K562 (cell line): ENCODE measurements at regions not wholly inside any gene's neighbourhood (a gene's known extent, or its start where the extent isn't known, plus 50 kb on each side); places are given as distances from the start of the nearest gene placed in this dataset.

Experiments used
- ATAC-seq: fragments of 200-7000 bp; cut with Tn5 transposase; 3 replicates; pipeline ENCODE4 v1.9.1; 2020; ENCODE audit warnings: moderate library complexity
- BruUV-seq: library from RNA; stranded (reverse); fragments of 400-500 nt; replicated peaks from 2 replicates; lab custom pipeline; 2021; lab: Mats Ljungman, UMichigan
- CTCF ChIA-PET: fragments of 300-600 bp; formaldehyde crosslinking; extraction: SDS; loops from one replicate; lab custom pipeline; 2021; ENCODE audit warnings: low intra/inter-chr PET ratio; lab: Yijun Ruan, JAX
- POLR2A ChIA-PET: fragments of 300-600, 350-650 bp; sonication (Branson Sonifier 250); formaldehyde crosslinking; extraction: SDS; loops from one replicate; lab custom pipeline; 2021; ENCODE audit warnings: antibody characterized with exemption, inconsistent platforms; lab: Yijun Ruan, JAX
- DNase-seq, 4 experiments: peaks; one replicate each; pipeline versions ENCODE4 v3.0.0 to v3.0.0-alpha.2; 2011 to 2018; ENCODE audit warnings: low spot score in 3 of 4, mixed read lengths in 3 of 4; ENCODE audit errors: extremely low read depth in 1 of 4
- FAIRE-seq: peaks from 2 replicates; lab custom pipeline; 2011; peaks lifted over from hg19 to GRCh38; lab: Jason Lieb, UNC
- H2AFZ ChIP-seq: 2 replicates; pipeline ENCODE4 v1.6.0; 2011; ENCODE audit warnings: low read depth, low read length, control low read depth, inconsistent platforms
- H3K27ac ChIP-seq: fragments of 200-600 bp; 3 replicates; pipeline ENCODE4 v1.8.0; 2011; ENCODE audit warnings: low read depth, mild to moderate bottlenecking, control low read depth, inconsistent platforms, low read length, moderate library complexity, mixed read lengths; ENCODE audit errors: extremely low read depth
- H3K27me3 ChIP-seq, 2 experiments: fragments of 300-600 bp in 1 of 2; 2 replicates in 1 of 2; 3 replicates in 1 of 2; pipeline versions ENCODE4 v1.6.0 to v1.8.0; 2011; ENCODE audit warnings: inconsistent platforms in 2 of 2, low read length in 2 of 2, mild to moderate bottlenecking in 1 of 2, mixed read lengths in 1 of 2, moderate library complexity in 1 of 2; ENCODE audit not compliant: control insufficient read depth in 2 of 2, insufficient read depth in 2 of 2
- H3K36me3 ChIP-seq: fragments of 300-600 bp; 3 replicates; pipeline ENCODE4 v1.8.0; 2011; ENCODE audit warnings: mild to moderate bottlenecking, low read length, inconsistent platforms; ENCODE audit not compliant: control insufficient read depth, insufficient read depth
- H3K4me1 ChIP-seq, 2 experiments: fragments of 200-600 bp in 1 of 2; replicated peaks in 1 of 2; 2 replicates in 1 of 2; 3 replicates in 1 of 2; pipeline versions ENCODE4 v1.5.1 to v1.8.0; 2011; ENCODE audit warnings: inconsistent platforms in 2 of 2, low read length in 2 of 2, mild to moderate bottlenecking in 1 of 2, mixed read lengths in 1 of 2, moderate library complexity in 1 of 2; ENCODE audit not compliant: control insufficient read depth in 2 of 2, insufficient read depth in 2 of 2
- H3K4me2 ChIP-seq: 2 replicates; pipeline ENCODE4 v1.6.1; 2011; ENCODE audit warnings: low read length, control low read depth, inconsistent platforms, mixed read lengths; ENCODE audit not compliant: insufficient read depth
- H3K4me3 ChIP-seq: fragments of 200-600 bp; sonication (generic), shearing (Covaris generic); 2 replicates; pipeline ENCODE4 v1.5.1; 2016; ENCODE audit warnings: control low read depth, inconsistent platforms
- H3K79me2 ChIP-seq: fragments of 200-600 bp; 3 replicates; pipeline ENCODE4 v1.8.0; 2011; ENCODE audit warnings: low read length, inconsistent platforms; ENCODE audit not compliant: control insufficient read depth, insufficient read depth
- H3K9ac ChIP-seq, 2 experiments: 2 replicates each; pipeline versions ENCODE4 v1.6.0 to v1.6.1; 2011; ENCODE audit warnings: low read depth in 2 of 2, low read length in 2 of 2, control low read depth in 1 of 2, inconsistent platforms in 1 of 2, mild to moderate bottlenecking in 1 of 2, mixed read lengths in 1 of 2; ENCODE audit not compliant: insufficient read depth in 1 of 2
- H3K9me1 ChIP-seq: one replicate; pipeline ENCODE4 v1.6.0; 2011; ENCODE audit warnings: inconsistent platforms, mild to moderate bottlenecking, low read length, moderate library complexity; ENCODE audit not compliant: control insufficient read depth, insufficient read depth
- H3K9me3 ChIP-seq: replicated peaks from 2 replicates; pipeline ENCODE4 v1.5.1; 2011; ENCODE audit warnings: low read depth, low read length, inconsistent platforms; ENCODE audit not compliant: control insufficient read depth, insufficient read depth
- H4K20me1 ChIP-seq: replicated peaks from 2 replicates; pipeline ENCODE4 v1.6.1; 2011; ENCODE audit warnings: low read length, inconsistent platforms, mixed read lengths; ENCODE audit not compliant: control insufficient read depth, insufficient read depth
- COPS2 ChIP-seq: fragments of 450-650 bp; conservative IDR thresholded peaks from 2 replicates; pipeline ENCODE4 v1.6.1; 2016; ENCODE audit warnings: mild to moderate bottlenecking, moderate library complexity
- FIP1L1 ChIP-seq: fragments of 200-400 bp; formaldehyde crosslinking; IDR thresholded peaks from 2 replicates; pipeline ENCODE4 v1.6.1; 2018; ENCODE audit warnings: mild to moderate bottlenecking, low read depth, low read length; ENCODE audit not compliant: poor library complexity, severe bottlenecking
- HIVEP1 ChIP-seq: fragments of 250-450 bp; sonication (Bioruptor Pico); IDR thresholded peaks from 2 replicates; pipeline ENCODE4 v1.4.0; 2020; ENCODE audit warnings: mild to moderate bottlenecking
- KDM5B ChIP-seq: fragments of 200-600 bp; sonication (generic); IDR thresholded peaks from 2 replicates; pipeline ENCODE4 v1.6.1; 2012; ENCODE audit warnings: low read depth, mild to moderate bottlenecking, moderate library complexity, low read length, control low read depth, inconsistent platforms; ENCODE audit not compliant: insufficient replicate concordance
- LCOR ChIP-seq: sonication (generic); formaldehyde crosslinking; IDR thresholded peaks from 2 replicates; pipeline ENCODE4 v1.8.0; 2022; ENCODE audit warnings: mild to moderate bottlenecking, missing genetic modification reagents
- RUNX1 ChIP-seq: sonication (generic); IDR thresholded peaks from 2 replicates; pipeline ENCODE4 v1.6.1; 2016; ENCODE audit warnings: antibody characterized with exemption, low read depth
- SIN3A ChIP-seq, 2 experiments: fragments of 150-350 bp in 1 of 2; IDR thresholded peaks; 2 replicates each; pipeline ENCODE4 v1.6.1; 2011 to 2016; ENCODE audit warnings: borderline replicate concordance in 2 of 2, low read depth in 2 of 2, low read length in 2 of 2, mild to moderate bottlenecking in 2 of 2, moderate library complexity in 2 of 2; ENCODE audit not compliant: control insufficient read depth in 1 of 2
- SLC30A9 ChIP-seq: fragments of 250-450 bp; sonication (Bioruptor Pico); IDR thresholded peaks from 2 replicates; pipeline ENCODE4 v1.8.0; 2022; ENCODE audit warnings: mild to moderate bottlenecking, moderate library complexity
- ZBTB17 ChIP-seq: fragments of 450-650 bp; formaldehyde crosslinking; IDR thresholded peaks from 2 replicates; pipeline ENCODE4 v1.4.0; 2020; ENCODE audit warnings: mild to moderate bottlenecking
- ZNF174 ChIP-seq: fragments of 250-450 bp; sonication (Bioruptor Pico); IDR thresholded peaks from 2 replicates; pipeline ENCODE4 v1.4.0; 2020; ENCODE audit warnings: mild to moderate bottlenecking
- ZNF217 ChIP-seq: sonication (generic); formaldehyde crosslinking; IDR thresholded peaks from 2 replicates; pipeline ENCODE4 v1.8.0; 2022; ENCODE audit warnings: mild to moderate bottlenecking, missing genetic modification reagents
- ZNF3 ChIP-seq: fragments of 250-450 bp; sonication (Bioruptor Pico); IDR thresholded peaks from 2 replicates; pipeline ENCODE4 v1.5.0; 2021; ENCODE audit warnings: mild to moderate bottlenecking, moderate library complexity
- ZNF347 ChIP-seq: fragments of 450-650 bp; formaldehyde crosslinking; IDR thresholded peaks from 2 replicates; pipeline ENCODE4 v1.4.0; 2020; ENCODE audit warnings: low read depth, mild to moderate bottlenecking, moderate library complexity
- ZNF644 ChIP-seq: fragments of 200-800 bp; sonication (Bioruptor generic); IDR thresholded peaks from 2 replicates; pipeline ENCODE4 v1.6.1; 2016; ENCODE audit warnings: low read depth, missing genetic modification characterization, missing compliant biosample characterization
- ZNF717 ChIP-seq: fragments of 250-450 bp; sonication (Bioruptor Pico); IDR thresholded peaks from 2 replicates; pipeline ENCODE4 v1.5.0; 2021
- WGBS: fragments of 100-300 bp; shearing (Covaris generic); methylation state at CpG from one replicate; pipeline ENCODE4 v1.1.6; 2016; ENCODE audit warnings: low coverage, mixed read lengths; ENCODE audit not compliant: insufficient coverage; ENCODE audit errors: missing lambda C conversion rate; 5-methylcytosine and 5-hydroxymethylcytosine counted together
- in situ Hi-C: fragments of 300-500 bp; cut with MboI; formaldehyde crosslinking; loops from 4 replicates; pipeline ENCODE4 v1.15.0; 2018; ENCODE audit warnings: inconsistent platforms, mixed read lengths
- intact Hi-C: fragments of 100-400 bp; cut with micrococcal nuclease; formaldehyde crosslinking; loops from 2 replicates; pipeline ENCODE4 v1.14.2; 2022
- TF ChIP-seq, protein P1 (sequence below): sonication (generic); formaldehyde crosslinking; IDR thresholded peaks from 2 replicates; pipeline ENCODE4 v1.4.0; 2020; ENCODE audit warnings: mild to moderate bottlenecking, missing genetic modification reagents
- TF ChIP-seq, protein P2 (sequence below): conservative IDR thresholded peaks from 2 replicates; pipeline ENCODE4 v1.6.1; 2011; ENCODE audit warnings: low read depth, mild to moderate bottlenecking, low read length; ENCODE audit not compliant: control insufficient read depth
- TF ChIP-seq, protein P3 (sequence below): fragments of 450-650 bp; IDR thresholded peaks from 2 replicates; pipeline ENCODE4 v1.6.1; 2018; ENCODE audit warnings: mild to moderate bottlenecking, low read depth; ENCODE audit not compliant: partially characterized antibody
- TF ChIP-seq, protein P4 (sequence below): fragments of 450-650 bp; IDR thresholded peaks from 2 replicates; pipeline ENCODE4 v1.6.1; 2016; ENCODE audit warnings: low read depth, mild to moderate bottlenecking, moderate library complexity

DNA sequence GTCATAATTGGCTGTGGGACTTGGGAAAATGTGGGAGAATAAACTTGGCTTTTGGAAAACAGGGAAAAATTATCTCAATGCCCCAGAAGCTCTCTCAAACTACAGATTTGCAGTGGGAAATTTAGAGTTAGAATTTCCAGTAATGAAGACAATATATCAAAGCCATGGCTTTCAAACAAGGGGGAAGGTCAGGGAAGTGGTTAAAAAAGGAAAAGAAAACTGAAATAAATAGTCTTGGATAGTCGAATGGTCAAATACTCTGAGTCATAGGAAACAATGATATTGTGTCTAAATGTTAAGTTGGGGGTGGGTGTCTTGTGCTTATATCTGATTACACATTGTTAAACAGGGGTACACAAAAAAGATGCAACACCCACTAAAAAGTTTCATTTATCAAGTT is 272.4 kb upstream of the COL8A1 start:
- WGBS = 0% methylated on average over 1 of the region's 1 CpG
- in situ Hi-C loops = no loop called here
- TF ChIP-seq RUNX1 (no peak), KDM5B (no peak), ZNF644 (no peak), ZNF217 (CRISPR knock-in tag) (no peak), ZNF717 (CRISPR knock-in tag) (no peak), ZNF3 (CRISPR knock-in tag) (no peak), ZNF174 (no peak), COPS2 (no peak), LCOR (CRISPR knock-in tag) (no peak), SLC30A9 (no peak), ZBTB17 (CRISPR knock-in tag) (no peak), ZNF347 (CRISPR knock-in tag) (no peak), SIN3A (IDR thresholded peaks at IDR 0.05; ENCODE audit: borderline replicate concordance in 2 of 2, control insufficient read depth in 1 of 2, low read depth in 2 of 2, low read length in 2 of 2) (no peak), FIP1L1 (no peak), HIVEP1 (CRISPR knock-in tag) (no peak)
- TF ChIP-seq, protein P1, sequence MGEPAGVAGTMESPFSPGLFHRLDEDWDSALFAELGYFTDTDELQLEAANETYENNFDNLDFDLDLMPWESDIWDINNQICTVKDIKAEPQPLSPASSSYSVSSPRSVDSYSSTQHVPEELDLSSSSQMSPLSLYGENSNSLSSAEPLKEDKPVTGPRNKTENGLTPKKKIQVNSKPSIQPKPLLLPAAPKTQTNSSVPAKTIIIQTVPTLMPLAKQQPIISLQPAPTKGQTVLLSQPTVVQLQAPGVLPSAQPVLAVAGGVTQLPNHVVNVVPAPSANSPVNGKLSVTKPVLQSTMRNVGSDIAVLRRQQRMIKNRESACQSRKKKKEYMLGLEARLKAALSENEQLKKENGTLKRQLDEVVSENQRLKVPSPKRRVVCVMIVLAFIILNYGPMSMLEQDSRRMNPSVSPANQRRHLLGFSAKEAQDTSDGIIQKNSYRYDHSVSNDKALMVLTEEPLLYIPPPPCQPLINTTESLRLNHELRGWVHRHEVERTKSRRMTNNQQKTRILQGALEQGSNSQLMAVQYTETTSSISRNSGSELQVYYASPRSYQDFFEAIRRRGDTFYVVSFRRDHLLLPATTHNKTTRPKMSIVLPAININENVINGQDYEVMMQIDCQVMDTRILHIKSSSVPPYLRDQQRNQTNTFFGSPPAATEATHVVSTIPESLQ = no peak
- TF ChIP-seq, protein P2, sequence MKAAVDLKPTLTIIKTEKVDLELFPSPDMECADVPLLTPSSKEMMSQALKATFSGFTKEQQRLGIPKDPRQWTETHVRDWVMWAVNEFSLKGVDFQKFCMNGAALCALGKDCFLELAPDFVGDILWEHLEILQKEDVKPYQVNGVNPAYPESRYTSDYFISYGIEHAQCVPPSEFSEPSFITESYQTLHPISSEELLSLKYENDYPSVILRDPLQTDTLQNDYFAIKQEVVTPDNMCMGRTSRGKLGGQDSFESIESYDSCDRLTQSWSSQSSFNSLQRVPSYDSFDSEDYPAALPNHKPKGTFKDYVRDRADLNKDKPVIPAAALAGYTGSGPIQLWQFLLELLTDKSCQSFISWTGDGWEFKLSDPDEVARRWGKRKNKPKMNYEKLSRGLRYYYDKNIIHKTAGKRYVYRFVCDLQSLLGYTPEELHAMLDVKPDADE = no peak
- TF ChIP-seq, protein P3, sequence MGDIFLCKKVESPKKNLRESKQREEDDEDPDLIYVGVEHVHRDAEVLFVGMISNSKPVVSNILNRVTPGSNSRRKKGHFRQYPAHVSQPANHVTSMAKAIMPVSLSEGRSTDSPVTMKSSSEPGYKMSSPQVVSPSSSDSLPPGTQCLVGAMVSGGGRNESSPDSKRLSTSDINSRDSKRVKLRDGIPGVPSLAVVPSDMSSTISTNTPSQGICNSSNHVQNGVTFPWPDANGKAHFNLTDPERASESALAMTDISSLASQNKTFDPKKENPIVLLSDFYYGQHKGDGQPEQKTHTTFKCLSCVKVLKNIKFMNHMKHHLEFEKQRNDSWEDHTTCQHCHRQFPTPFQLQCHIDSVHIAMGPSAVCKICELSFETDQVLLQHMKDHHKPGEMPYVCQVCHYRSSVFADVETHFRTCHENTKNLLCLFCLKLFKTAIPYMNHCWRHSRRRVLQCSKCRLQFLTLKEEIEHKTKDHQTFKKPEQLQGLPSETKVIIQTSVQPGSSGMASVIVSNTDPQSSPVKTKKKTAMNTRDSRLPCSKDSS = no peak
- TF ChIP-seq, protein P4, sequence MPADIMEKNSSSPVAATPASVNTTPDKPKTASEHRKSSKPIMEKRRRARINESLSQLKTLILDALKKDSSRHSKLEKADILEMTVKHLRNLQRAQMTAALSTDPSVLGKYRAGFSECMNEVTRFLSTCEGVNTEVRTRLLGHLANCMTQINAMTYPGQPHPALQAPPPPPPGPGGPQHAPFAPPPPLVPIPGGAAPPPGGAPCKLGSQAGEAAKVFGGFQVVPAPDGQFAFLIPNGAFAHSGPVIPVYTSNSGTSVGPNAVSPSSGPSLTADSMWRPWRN = no peak

More for the DNA sequence above, 272.4 kb upstream of the COL8A1 start:
- ChIA-PET CTCF (no interaction called here), POLR2A (no interaction called here)
- Histone ChIP-seq H3K27me3 (no peaks in the 10 kb centered on the region), H3K36me3 (no peaks in the 10 kb centered on the region), H3K4me2 (no peak overlapping the region), H3K4me1 (no peaks in the 10 kb centered on the region), H3K27ac (no peak overlapping the region), H3K4me3 (no peak overlapping the region), H3K79me2 (no peaks in the 10 kb centered on the region), H3K9me1 (no peaks in the 10 kb centered on the region), H3K9ac (no peak overlapping the region), H4K20me1 (no peaks in the 10 kb centered on the region), H2AFZ (no peak overlapping the region), H3K9me3 (no peaks in the 10 kb centered on the region)
- FAIRE-seq (no peak), DNase-seq (no peak), ATAC-seq (no peak)
- BruUV-seq = no TSS peak
- intact Hi-C loops = no loop called here
